Fibroblast of the conjunctiva (primary cell): ENCODE measurements at regions not wholly inside any gene's neighbourhood (a gene's known extent, or its start where the extent isn't known, plus 50 kb on each side); places are given as distances from the start of the nearest gene placed in this dataset.
"Not testable (repeated sequence)": the region's sequence is repeated elsewhere in the genome, so short reads cannot be mapped to it uniquely, and the experiment has no call there.

Experiments
- DNase-seq: peaks from one replicate; pipeline ENCODE4 v3.0.0-alpha.2; 2010; ENCODE audit warnings: low read depth

- not testable (repeated sequence) for DNase-seq
Measured at GRCh38 chr1:146282807-146283526, 54.1 kb upstream of the NOTCH2NLA start.

- not testable (repeated sequence) for DNase-seq
Measured at GRCh38 chr1:146281522-146281921, 52.7 kb upstream of the NOTCH2NLA start.

GRCh38 chr1:146278758-146279157 lies 49.9 kb upstream of the NOTCH2NLA start:
- not testable (repeated sequence) for DNase-seq
